Amniotic epithelial cell (primary cell): ENCODE measurements at regions not wholly inside any gene's neighbourhood (a gene's known extent, or its start where the extent isn't known, plus 50 kb on each side); places are given as distances from the start of the nearest gene placed in this dataset.

Experiments used
- DNase-seq: peaks from one replicate; pipeline ENCODE4 v3.0.0-alpha.2; 2010; ENCODE audit warnings: low read depth

DNA sequence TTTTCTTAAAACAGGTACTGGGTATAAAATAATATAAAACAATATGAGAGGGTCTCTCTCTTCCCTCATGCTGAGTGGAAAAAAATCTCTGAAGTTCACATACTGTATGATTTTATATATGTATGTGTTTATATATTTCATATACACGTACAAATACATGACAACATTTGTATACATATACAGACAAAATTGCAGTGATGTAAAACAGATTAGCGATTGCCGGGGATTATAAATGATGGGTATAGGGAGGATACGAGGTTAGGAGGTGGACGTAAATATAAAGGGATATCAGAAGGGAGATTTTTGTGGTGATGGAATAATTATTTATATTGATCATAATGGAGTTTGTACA is 194.8 kb upstream of the PRSS16 start:
- DNase-seq, result no peak

- no peak for DNase-seq
These were observed 193.8 kb upstream of the PRSS16 start for GRCh38 chr6:27053738-27054137.

- DNase-seq, result no peak
These were observed 190.9 kb upstream of the PRSS16 start for GRCh38 chr6:27056615-27057014.

- peak; percentile 7 for DNase-seq
These were observed 187.7 kb upstream of the PRSS16 start for GRCh38 chr6:27059621-27060425.

DNA sequence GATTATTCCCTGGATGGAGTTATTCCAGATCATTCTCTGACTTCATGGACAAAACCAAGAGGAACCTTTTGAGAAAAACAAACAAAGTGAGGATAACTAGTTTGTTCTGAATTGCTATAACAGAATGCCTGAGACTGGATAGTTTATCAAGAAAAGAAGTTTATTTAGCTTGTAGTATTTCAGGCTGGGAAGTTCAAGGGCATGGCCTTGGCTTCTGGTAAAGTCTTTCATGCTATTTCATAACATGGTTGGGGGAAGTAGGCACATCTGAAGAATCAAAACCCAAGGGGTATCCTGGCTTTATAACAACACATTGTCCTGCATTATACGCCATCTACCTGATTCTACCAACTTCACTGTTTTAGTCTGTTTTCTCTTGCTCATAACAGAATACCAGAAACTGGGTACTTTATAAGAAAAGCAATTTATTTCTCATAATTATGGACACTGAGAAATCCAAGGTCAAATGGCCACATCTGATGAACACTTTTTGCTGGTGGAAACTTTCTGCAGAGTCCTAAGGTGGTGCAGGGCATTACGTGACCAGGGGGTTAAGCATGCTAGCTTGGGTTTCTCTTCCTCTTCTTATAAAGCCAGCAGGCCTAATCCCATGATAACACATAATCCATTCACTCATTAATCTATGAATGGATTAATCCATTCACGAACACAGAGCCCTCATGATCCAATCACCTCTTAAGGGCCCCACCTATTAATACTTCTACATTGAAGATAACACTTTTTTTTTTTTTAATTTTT is 186.1 kb upstream of the PRSS16 start:
- DNase-seq, result no peak

DNA sequence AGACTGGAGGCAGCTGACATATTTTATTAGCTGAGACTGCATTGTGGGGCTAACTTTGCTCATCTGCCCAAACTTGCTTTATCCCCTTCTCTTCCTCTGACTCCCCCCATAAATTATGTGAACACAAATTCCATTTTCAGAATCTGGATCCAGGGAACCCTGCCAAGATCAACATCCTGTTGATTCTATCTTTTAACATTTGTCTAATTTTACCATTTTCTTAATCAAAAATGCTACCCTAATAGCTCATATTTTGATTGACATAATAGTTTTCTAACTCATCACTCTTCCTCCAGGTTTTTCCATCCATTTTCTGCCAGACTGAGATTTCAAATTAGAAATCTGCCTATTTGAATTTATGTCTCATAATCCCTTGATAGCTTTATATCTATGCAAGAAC is 184.7 kb upstream of the PRSS16 start:
- DNase-seq, result no peak

- no peak for DNase-seq
These were observed 182.3 kb upstream of the PRSS16 start for GRCh38 chr6:27065183-27065582.

GRCh38 chr6:27066381-27066780 is 181.1 kb upstream of the PRSS16 start:
- no peak for DNase-seq

DNA sequence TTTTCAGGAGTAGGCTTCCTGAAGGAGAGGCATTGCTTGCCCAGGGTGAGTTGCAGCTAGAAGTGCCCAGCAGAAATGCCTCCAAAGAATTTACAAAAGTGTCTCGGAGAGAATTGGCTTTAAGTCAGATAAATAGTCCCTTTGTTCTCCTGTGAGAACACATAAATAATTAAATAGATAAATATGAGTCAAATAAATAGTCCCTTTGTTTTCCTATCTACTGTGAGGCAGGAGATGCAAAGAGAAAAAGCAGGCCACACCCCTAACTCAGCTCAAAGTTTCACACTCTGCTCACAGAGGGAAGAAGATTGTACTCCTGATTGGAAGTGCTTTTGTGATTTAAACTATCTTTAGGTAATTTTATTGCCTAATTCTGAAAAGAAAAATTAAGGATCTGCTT is 180.7 kb upstream of the PRSS16 start:
- no peak for DNase-seq

DNA sequence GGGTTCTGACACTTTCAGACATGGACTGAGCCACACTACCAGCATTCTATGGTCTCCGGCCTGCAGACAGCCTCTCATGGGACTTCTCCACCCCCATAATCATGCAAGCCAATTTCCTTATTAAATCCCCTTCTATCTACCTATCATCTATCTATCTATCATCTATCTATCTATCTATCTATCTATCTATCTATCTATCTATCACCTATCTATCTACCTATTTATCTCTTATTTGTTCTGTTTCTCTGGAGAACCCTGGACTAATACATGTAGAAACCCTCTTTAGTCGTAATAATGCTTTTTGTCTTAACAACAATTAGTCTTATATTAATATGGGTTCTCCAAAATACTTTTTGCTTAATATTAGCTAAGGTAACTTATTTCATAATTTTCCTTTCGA is 174.1 kb upstream of the PRSS16 start:
- DNase-seq, result no peak

- DNase-seq, result no peak
These were observed 171.4 kb upstream of the PRSS16 start for GRCh38 chr6:27076116-27076515.

- DNase-seq, result peak; percentile 66
These were observed 168.7 kb upstream of the PRSS16 start for GRCh38 chr6:27078734-27079357.

GRCh38 chr6:27081188-27081587 is 166.3 kb upstream of the PRSS16 start:
- no peak for DNase-seq

DNA sequence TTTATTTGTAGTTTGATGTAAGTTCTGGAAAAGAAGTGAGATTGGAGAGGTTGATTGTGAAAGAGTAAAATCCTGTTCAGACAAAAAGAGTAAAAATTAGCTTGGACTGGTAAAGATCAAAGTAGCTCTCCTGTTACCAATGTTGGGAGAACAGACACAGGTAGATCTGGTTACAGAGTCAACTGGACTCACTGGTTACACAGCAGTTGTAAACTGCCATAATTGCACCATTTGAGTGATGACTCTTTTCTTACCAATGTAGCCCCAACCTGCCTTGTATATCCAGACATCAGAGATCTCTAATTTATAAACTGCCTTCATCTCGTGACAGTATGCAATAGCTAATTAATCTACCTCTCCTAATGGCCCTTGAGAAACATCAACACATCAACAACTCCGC is 165.6 kb upstream of the PRSS16 start:
- no peak for DNase-seq

- DNase-seq, result no peak
These were observed 159.4 kb upstream of the PRSS16 start for GRCh38 chr6:27088068-27088467.

DNA sequence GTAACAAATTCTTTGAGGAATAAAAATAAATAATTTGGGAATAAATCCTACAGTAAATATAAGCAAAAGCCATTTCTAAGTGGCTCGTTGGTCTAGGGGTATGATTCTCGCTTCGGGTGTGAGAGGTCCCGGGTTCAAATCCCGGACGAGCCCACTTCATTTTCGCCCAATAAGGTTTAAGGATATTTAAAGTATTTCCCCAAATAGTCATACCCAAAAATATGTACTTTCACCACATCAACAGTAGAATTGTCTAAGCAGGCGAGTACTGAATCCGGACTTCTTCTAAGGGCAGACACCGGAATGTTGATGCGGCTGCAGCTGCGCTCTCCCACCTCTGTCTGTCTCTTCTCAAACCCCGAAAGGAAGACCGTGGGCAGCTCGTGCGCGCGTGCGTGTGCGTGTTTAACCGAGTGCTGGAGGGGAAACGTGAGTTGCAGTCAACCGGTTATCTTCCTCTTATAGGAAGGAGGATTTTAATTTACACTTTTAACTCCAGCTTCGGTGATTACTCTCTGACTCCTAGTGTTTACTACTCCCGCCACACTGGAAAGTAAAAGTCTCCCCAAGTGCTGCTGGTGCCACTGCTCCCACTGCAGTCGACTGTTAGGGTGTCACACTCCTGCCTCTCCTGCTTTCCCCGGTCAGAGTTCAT is 155.7 kb upstream of the PRSS16 start:
- peak; percentile 92 for DNase-seq

- no peak for DNase-seq
These were observed 155.2 kb upstream of the PRSS16 start for GRCh38 chr6:27092316-27092692.

GRCh38 chr6:27095914-27096313 is 151.6 kb upstream of the PRSS16 start:
- no peak for DNase-seq

DNA sequence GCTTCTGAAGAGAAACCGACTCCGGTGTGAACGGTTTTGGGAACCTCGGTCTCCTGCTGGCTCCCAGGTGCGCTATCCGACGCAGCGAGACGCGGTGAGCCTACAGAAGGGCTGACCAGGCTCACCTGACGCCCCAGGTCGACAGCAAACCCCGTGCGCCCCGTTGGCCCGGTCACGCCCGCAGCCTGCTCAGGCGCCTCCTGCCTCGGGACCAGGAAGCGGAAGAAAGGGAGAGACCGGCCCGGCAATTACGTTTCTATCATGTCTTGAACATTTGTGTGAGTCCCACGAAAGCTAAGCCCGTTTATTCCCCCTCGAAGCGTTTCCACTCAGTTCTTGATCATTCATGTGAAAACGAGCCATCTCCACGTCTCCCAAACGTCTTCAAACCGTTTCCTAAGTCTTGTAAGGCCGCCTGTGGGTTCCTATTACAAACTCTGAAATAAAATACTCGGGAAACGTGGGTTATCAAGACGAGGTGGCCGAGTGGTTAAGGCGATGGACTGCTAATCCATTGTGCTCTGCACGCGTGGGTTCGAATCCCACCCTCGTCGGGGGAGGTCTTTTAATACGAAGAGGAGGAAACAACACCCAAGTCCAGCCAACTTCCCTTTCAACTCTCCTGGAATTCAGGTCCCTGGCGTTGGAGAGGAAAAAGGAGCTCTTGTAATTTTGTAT is 150.5 kb upstream of the PRSS16 start:
- DNase-seq, result peak; percentile 60

DNA sequence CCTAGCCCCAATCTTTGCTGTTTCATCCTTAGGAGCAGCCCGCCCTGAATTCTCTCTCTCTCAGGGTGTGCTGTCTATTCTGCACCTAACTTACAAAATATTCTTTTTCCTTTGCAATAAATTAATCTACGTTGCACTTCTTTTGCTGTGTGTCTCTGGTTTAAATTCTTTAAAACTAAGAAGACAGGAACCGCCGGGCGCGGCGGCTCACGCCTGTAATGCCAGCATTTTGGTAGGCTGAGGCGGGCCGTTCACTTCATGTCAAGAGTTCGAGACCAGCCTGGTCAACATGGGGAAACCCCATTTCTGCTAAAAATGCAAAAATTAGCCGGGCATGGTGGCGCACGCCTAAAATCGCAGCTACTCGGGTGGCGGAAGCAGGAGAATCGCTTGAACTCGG is 148.5 kb upstream of the PRSS16 start:
- DNase-seq, result no peak

DNA sequence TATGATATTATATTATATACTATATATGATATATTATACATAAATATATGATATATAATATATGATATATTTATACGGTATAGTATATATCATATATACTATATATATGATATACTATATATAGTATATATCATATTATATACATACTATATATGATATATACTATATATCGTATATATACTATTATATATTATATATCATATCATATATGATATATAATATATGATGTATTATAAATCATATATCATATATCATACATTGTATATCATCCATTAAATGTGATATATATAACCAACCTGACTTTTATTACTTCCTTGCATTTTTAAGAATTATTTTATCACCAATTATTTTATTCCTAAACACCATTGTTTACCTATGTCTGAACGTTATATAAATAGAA is 146.6 kb upstream of the PRSS16 start:
- DNase-seq, result no peak

GRCh38 chr6:27101824-27102223 is 145.7 kb upstream of the PRSS16 start:
- no peak for DNase-seq
